Femur (tissue), 1 donor: ENCODE measurements at regions not wholly inside any gene's neighbourhood (a gene's known extent, or its start where the extent isn't known, plus 50 kb on each side); places are given as distances from the start of the nearest gene placed in this dataset.
"Not testable (repeated sequence)": the region's sequence is repeated elsewhere in the genome, so short reads cannot be mapped to it uniquely, and the experiment has no call there.

ENCODE experiments used
- DNase-seq: peaks from one replicate; pipeline ENCODE4 v3.0.0-alpha.2; 2017

- DNase-seq, result no peak
These were observed 363.4 kb upstream of the BOD1L1 start for GRCh38 chr4:13990596-13991589.

- DNase-seq, result no peak
These were observed 364.5 kb upstream of the BOD1L1 start for GRCh38 chr4:13992041-13992440.

- DNase-seq, result no peak
These were observed 365.5 kb upstream of the BOD1L1 start for GRCh38 chr4:13992975-13993520.

GRCh38 chr4:13994016-13994415 is 366.5 kb upstream of the BOD1L1 start:
- no peak for DNase-seq

- no peak for DNase-seq
These were observed 371.4 kb upstream of the BOD1L1 start for GRCh38 chr4:13998850-13999445.

GRCh38 chr4:14000091-14000814 is 372.7 kb upstream of the BOD1L1 start:
- no peak for DNase-seq

GRCh38 chr4:14002331-14002730 is 374.8 kb upstream of the BOD1L1 start:
- DNase-seq, result not testable (repeated sequence)

- DNase-seq, result no peak
These were observed 381.0 kb upstream of the BOD1L1 start for GRCh38 chr4:14008494-14008893.

- DNase-seq, result no peak
These were observed 390.8 kb upstream of the BOD1L1 start for GRCh38 chr4:14018191-14018853.

GRCh38 chr4:14022456-14022855 is 394.9 kb upstream of the BOD1L1 start:
- DNase-seq, result no peak

GRCh38 chr4:14023036-14023435 is 395.5 kb upstream of the BOD1L1 start:
- no peak for DNase-seq

- DNase-seq, result no peak
These were observed 396.4 kb upstream of the BOD1L1 start for GRCh38 chr4:14023896-14024295.

- no peak for DNase-seq
These were observed 397.6 kb upstream of the BOD1L1 start for GRCh38 chr4:14025111-14025510.

- DNase-seq, result no peak
These were observed 398.4 kb upstream of the BOD1L1 start for GRCh38 chr4:14025891-14026290.

GRCh38 chr4:14028862-14029261 is 401.3 kb upstream of the BOD1L1 start:
- no peak for DNase-seq

- DNase-seq, result no peak
These were observed 407.6 kb upstream of the BOD1L1 start for GRCh38 chr4:14035076-14035475.

- DNase-seq, result no peak
These were observed 415.7 kb upstream of the BOD1L1 start for GRCh38 chr4:14043203-14043602.

GRCh38 chr4:14046642-14047041 is 419.1 kb upstream of the BOD1L1 start:
- no peak for DNase-seq

GRCh38 chr4:14047840-14048239 is 420.3 kb upstream of the BOD1L1 start:
- DNase-seq, result no peak

- DNase-seq, result no peak
These were observed 422.4 kb upstream of the BOD1L1 start for GRCh38 chr4:14049946-14050345.

GRCh38 chr4:14053291-14053690 is 425.8 kb upstream of the BOD1L1 start:
- no peak for DNase-seq

- DNase-seq, result no peak
These were observed 426.9 kb upstream of the BOD1L1 start for GRCh38 chr4:14054391-14054790.

GRCh38 chr4:14059006-14059405 is 431.5 kb upstream of the BOD1L1 start:
- DNase-seq, result no peak
